Mesenchymal stem cell (in vitro differentiated cells and primary cell): ENCODE measurements at regions not wholly inside any gene's neighbourhood (a gene's known extent, or its start where the extent isn't known, plus 50 kb on each side); places are given as distances from the start of the nearest gene placed in this dataset.
A peak's percentile ranks its signal among the peaks of the same experiment; 100 is the strongest.

Experiments
- DNase-seq: peaks from one replicate; pipeline ENCODE4 v3.0.0-alpha.2; 2013
- H2AFZ ChIP-seq: one replicate; pipeline ENCODE4 v1.6.1; 2013; ENCODE audit warnings: low read depth, mild to moderate bottlenecking, control low read depth, inconsistent platforms, low read length, moderate library complexity
- H2AK5ac ChIP-seq: 2 replicates; pipeline ENCODE4 v1.6.1; 2013; ENCODE audit warnings: low read length, moderate library complexity, mild to moderate bottlenecking, inconsistent platforms; ENCODE audit not compliant: severe bottlenecking
- H2BK120ac ChIP-seq: one replicate; pipeline ENCODE4 v1.6.1; 2013; ENCODE audit warnings: low read depth, mild to moderate bottlenecking, inconsistent platforms, low read length, moderate library complexity
- H2BK12ac ChIP-seq, 2 experiments: one replicate each; pipeline ENCODE4 v1.6.1; 2013; ENCODE audit warnings: inconsistent platforms in 2 of 2, low read length in 2 of 2, mild to moderate bottlenecking in 2 of 2, moderate library complexity in 2 of 2, control low read depth in 1 of 2
- H2BK15ac ChIP-seq: one replicate; pipeline ENCODE4 v1.6.1; 2013; ENCODE audit warnings: mild to moderate bottlenecking, low read depth, inconsistent platforms; ENCODE audit not compliant: poor library complexity, severe bottlenecking
- H2BK5ac ChIP-seq: 2 replicates; pipeline ENCODE4 v1.6.1; 2013; ENCODE audit warnings: low read depth, mild to moderate bottlenecking, low read length, control low read depth, inconsistent platforms; ENCODE audit not compliant: poor library complexity, severe bottlenecking
- H3K14ac ChIP-seq, 2 experiments: one replicate each; pipeline ENCODE4 v1.6.1; 2013; ENCODE audit warnings: inconsistent platforms in 2 of 2, low read length in 2 of 2, control low read depth in 1 of 2, mild to moderate bottlenecking in 1 of 2, moderate library complexity in 1 of 2
- H3K18ac ChIP-seq, 2 experiments: one replicate each; pipeline ENCODE4 v1.6.1; 2013; ENCODE audit warnings: inconsistent platforms in 2 of 2, low read length in 2 of 2, control low read depth in 1 of 2, low read depth in 1 of 2, mild to moderate bottlenecking in 1 of 2
- H3K23ac ChIP-seq, 2 experiments: one replicate each; pipeline ENCODE4 v1.6.1; 2013; ENCODE audit warnings: inconsistent platforms in 2 of 2, low read length in 2 of 2, mild to moderate bottlenecking in 2 of 2, moderate library complexity in 2 of 2, control low read depth in 1 of 2
- H3K27ac ChIP-seq: 2 replicates; pipeline ENCODE4 v1.5.1; 2013; ENCODE audit warnings: mild to moderate bottlenecking, moderate library complexity, low read length, control low read depth, inconsistent platforms; ENCODE audit not compliant: poor library complexity, severe bottlenecking
- H3K27me3 ChIP-seq, 2 experiments: 2 replicates each; pipeline versions ENCODE4 v1.6.1 to v1.7.0; 2013; ENCODE audit warnings: low read length in 2 of 2, mild to moderate bottlenecking in 2 of 2, moderate library complexity in 2 of 2, control low read depth in 1 of 2, inconsistent platforms in 1 of 2; ENCODE audit not compliant: control insufficient read depth in 1 of 2, insufficient read depth in 1 of 2
- H3K36me3 ChIP-seq, 2 experiments: 2 replicates each; pipeline versions ENCODE4 v1.6.1 to v1.7.0; 2013; ENCODE audit warnings: low read length in 2 of 2, control low read depth in 1 of 2, inconsistent platforms in 1 of 2, low read depth in 1 of 2, mild to moderate bottlenecking in 1 of 2; ENCODE audit not compliant: insufficient read depth in 2 of 2, control insufficient read depth in 1 of 2
- H3K4ac ChIP-seq, 2 experiments: one replicate each; pipeline ENCODE4 v1.6.1; 2013; ENCODE audit warnings: inconsistent platforms in 2 of 2, low read length in 2 of 2, mild to moderate bottlenecking in 2 of 2, moderate library complexity in 2 of 2, control low read depth in 1 of 2, low read depth in 1 of 2
- H3K4me1 ChIP-seq: 2 replicates; pipeline ENCODE4 v1.6.1; 2013; ENCODE audit warnings: low read depth, low read length, control low read depth; ENCODE audit not compliant: control insufficient read depth, insufficient read depth
- H3K4me2 ChIP-seq: 2 replicates; pipeline ENCODE4 v1.6.1; 2013; ENCODE audit warnings: low read length, mild to moderate bottlenecking, inconsistent platforms; ENCODE audit not compliant: poor library complexity, severe bottlenecking
- H3K4me3 ChIP-seq, 2 experiments: 2 replicates each; pipeline versions ENCODE4 v1.5.1 to v1.7.0; 2013; ENCODE audit warnings: low read length in 2 of 2, mild to moderate bottlenecking in 2 of 2, control low read depth in 1 of 2, low read depth in 1 of 2; ENCODE audit not compliant: insufficient read depth in 1 of 2
- H3K79me1 ChIP-seq: replicated peaks from 2 replicates; pipeline ENCODE4 v1.6.1; 2013; ENCODE audit warnings: mild to moderate bottlenecking, control low read depth, low read length, inconsistent platforms; ENCODE audit not compliant: poor library complexity, severe bottlenecking
- H3K9ac ChIP-seq: 2 replicates; pipeline ENCODE4 v1.7.0; 2013; ENCODE audit warnings: mild to moderate bottlenecking, low read length, moderate library complexity
- H3K9me3 ChIP-seq: 2 replicates; pipeline ENCODE4 v1.7.0; 2013; ENCODE audit warnings: mild to moderate bottlenecking, low read length; ENCODE audit not compliant: control insufficient read depth
- H4K8ac ChIP-seq: one replicate; pipeline ENCODE4 v1.6.1; 2013; ENCODE audit warnings: inconsistent platforms, mild to moderate bottlenecking, low read length, moderate library complexity
- H4K91ac ChIP-seq: one replicate; pipeline ENCODE4 v1.6.1; 2013; ENCODE audit warnings: mild to moderate bottlenecking, low read length, inconsistent platforms
- WGBS: methylation state at CpG from one replicate; pipeline ENCODE4 v1.1.7; 2013; ENCODE audit warnings: mixed read lengths; 5-methylcytosine and 5-hydroxymethylcytosine counted together

DNA sequence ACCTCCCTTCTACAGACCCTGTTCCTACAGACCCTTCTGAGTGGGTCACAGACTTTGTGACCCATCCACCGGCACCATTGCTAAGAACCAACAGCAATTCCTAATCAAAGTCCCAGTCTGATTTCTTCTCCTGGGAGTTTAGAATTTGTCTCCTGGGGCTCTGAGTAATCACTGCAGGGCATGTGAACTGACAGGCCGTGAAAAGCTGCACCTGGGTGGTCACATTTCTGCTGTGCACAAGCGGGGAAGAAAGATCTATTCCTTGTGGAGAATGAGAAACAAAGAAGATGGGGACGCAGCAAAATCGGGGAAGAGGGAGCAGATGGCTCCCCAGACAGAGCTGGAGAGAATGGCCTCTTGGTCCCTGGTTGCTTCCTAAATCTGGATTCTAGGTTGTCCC, 151.0 kb downstream of the ARL4C start:
- Histone ChIP-seq H3K4me1 (peaks cover 9% of the 10 kb centered on the region), H4K8ac (no peak overlapping the region)
- WGBS, result 86% methylated on average over 5 of the region's 5 CpGs

DNA sequence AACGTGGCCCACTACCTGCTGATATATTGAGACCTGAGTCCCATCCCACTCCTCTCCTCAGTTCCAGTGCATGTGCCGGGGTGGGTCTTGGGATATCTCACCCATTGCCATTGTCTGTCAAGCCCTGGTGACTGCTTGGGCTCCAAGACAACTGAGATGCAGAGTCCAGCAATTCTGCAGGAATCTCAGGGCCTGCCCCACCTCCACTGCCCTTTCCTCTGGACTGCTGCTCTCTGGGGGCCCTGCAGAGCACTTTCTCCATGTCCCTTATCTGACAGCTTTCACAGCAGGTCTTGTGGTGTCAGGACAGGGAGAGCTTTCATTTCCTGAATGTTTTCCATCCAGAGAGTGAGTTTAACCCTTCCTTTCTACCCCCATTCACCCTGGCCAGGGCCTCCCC, 152.9 kb downstream of the ARL4C start:
- Histone ChIP-seq H3K36me3 (no peaks in the 10 kb centered on the region), H2BK5ac (peak overlapping the region; percentile 4), H2BK120ac (no peak overlapping the region), H3K79me1 (no peaks in the 10 kb centered on the region), H3K4me1 (peaks cover 9% of the 10 kb centered on the region), H3K23ac (no peak overlapping the region), H3K4me3 (no peak overlapping the region), H3K14ac (no peak overlapping the region), H2BK12ac (no peak overlapping the region), H4K91ac (peak overlapping the region; percentile 67), H2BK15ac (no peak overlapping the region), H3K9me3 (no peaks in the 10 kb centered on the region), H3K18ac (peak overlapping the region in 1 of 2 experiments; percentile 34), H2AFZ (no peak overlapping the region), H4K8ac (no peak overlapping the region), H3K27me3 (no peaks in the 10 kb centered on the region), H3K4ac (peak overlapping the region in 1 of 2 experiments; percentile 24), H2AK5ac (peak overlapping the region; percentile 24), H3K27ac (no peak overlapping the region), H3K4me2 (no peak overlapping the region), H3K9ac (no peak overlapping the region)
- WGBS, result 42% methylated on average over 2 of the region's 2 CpGs
- DNase-seq, result no peak

More for the DNA sequence above, 151.0 kb downstream of the ARL4C start:
- Histone ChIP-seq H3K14ac (no peak overlapping the region), H4K91ac (no peak overlapping the region), H3K18ac (no peak overlapping the region), H3K27me3 (no peaks in the 10 kb centered on the region), H2AFZ (no peak overlapping the region), H3K4me3 (no peak overlapping the region), H3K27ac (no peak overlapping the region), H2BK5ac (no peak overlapping the region), H2BK120ac (no peak overlapping the region), H3K23ac (no peak overlapping the region), H2AK5ac (no peak overlapping the region), H3K36me3 (no peaks in the 10 kb centered on the region), H3K4ac (no peak overlapping the region), H2BK12ac (no peak overlapping the region), H3K9ac (no peak overlapping the region), H2BK15ac (peak overlapping the region; percentile 48), H3K4me2 (no peak overlapping the region), H3K9me3 (no peaks in the 10 kb centered on the region), H3K79me1 (no peaks in the 10 kb centered on the region)
- no peak for DNase-seq

DNA sequence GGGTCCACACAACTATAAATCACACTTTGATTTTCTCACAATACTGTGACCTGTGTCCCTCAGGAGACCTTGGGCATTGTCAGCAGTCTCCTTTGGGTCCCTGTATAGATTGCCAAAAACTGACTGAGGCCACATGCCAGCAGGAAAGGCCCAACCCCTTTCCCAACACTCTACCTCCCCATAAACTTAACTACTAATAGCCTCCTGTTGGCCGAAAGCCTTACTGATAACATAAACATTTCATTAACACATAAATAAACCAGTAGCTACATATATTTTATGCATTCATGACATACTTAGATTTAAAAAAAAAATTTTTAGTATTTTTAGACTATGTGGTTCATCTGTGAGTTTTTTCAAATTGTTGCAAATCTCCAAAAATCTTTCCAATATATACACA, 153.5 kb downstream of the ARL4C start:
- H2AFZ ChIP-seq, result no peak overlapping the region
- H3K4me1 ChIP-seq, result peaks cover 9% of the 10 kb centered on the region
- no peak overlapping the region for H3K14ac ChIP-seq
- no peaks in the 10 kb centered on the region for H3K9me3 ChIP-seq
- no peaks in the 10 kb centered on the region for H3K36me3 ChIP-seq
- H2BK5ac ChIP-seq, result no peak overlapping the region
- no peak overlapping the region for H3K18ac ChIP-seq
- no peak overlapping the region for H2AK5ac ChIP-seq
- no peaks in the 10 kb centered on the region for H3K27me3 ChIP-seq
- H2BK15ac ChIP-seq, result no peak overlapping the region
- H2BK120ac ChIP-seq, result no peak overlapping the region
- no peak overlapping the region for H3K4me2 ChIP-seq
- no peak overlapping the region for H3K27ac ChIP-seq
- H3K79me1 ChIP-seq, result no peaks in the 10 kb centered on the region
- no peak for DNase-seq
- H4K91ac ChIP-seq, result no peak overlapping the region
- H2BK12ac ChIP-seq, result no peak overlapping the region
- no peak overlapping the region for H3K9ac ChIP-seq
- no peak overlapping the region for H4K8ac ChIP-seq
- no peak overlapping the region for H3K23ac ChIP-seq
- no peak overlapping the region for H3K4ac ChIP-seq
- no peak overlapping the region for H3K4me3 ChIP-seq
- WGBS, result 80% methylated on average over 1 of the region's 1 CpG

DNA sequence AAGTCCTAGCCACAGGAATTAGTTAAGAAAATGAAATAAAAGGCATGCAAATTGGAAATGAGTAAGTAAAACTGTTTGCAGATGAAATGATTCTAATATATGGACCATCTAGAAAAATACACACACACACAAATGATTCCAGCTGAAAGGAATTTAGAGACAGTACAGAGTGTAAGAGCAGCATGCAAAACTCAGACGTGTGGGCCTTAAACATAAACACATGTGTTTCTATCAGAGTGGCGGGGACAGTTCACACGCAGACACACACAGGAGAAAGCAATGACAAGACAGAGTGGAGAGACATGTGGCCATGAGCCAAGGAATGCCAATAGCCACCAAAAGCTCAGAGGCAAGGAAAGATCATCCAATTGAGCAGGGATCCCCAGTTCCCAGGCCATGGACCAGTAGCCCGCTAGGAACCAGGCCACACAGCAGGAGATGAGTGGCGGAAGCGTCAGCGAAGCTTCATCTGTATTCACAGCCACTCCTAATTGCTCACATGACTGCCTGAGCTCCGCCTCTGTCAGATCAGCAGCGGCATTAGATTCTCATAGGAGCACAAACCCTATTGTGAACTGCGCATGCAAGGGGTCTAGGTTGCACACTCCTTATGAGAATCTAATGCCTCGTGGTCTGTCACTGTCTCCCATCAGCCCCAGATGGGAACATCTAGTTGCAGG, 155.4 kb downstream of the ARL4C start:
- H2BK12ac ChIP-seq, result peak overlapping the region in 1 of 2 experiments; percentile 49
- H3K79me1 ChIP-seq, result no peaks in the 10 kb centered on the region
- no peak overlapping the region for H4K8ac ChIP-seq
- 89% methylated on average over 11 of the region's 11 CpGs for WGBS
- no peak overlapping the region for H4K91ac ChIP-seq
- H2AK5ac ChIP-seq, result no peak overlapping the region
- no peak overlapping the region for H3K23ac ChIP-seq
- no peak overlapping the region for H3K4ac ChIP-seq
- no peak for DNase-seq
- no peaks in the 10 kb centered on the region for H3K9me3 ChIP-seq
- no peak overlapping the region for H3K14ac ChIP-seq
- no peak overlapping the region for H2BK120ac ChIP-seq
- H3K18ac ChIP-seq, result no peak overlapping the region
- no peaks in the 10 kb centered on the region for H3K27me3 ChIP-seq
- H3K27ac ChIP-seq, result no peak overlapping the region
- no peak overlapping the region for H3K4me2 ChIP-seq
- H3K36me3 ChIP-seq, result no peaks in the 10 kb centered on the region
- no peak overlapping the region for H2BK15ac ChIP-seq
- H3K4me3 ChIP-seq, result no peak overlapping the region
- H2AFZ ChIP-seq, result no peak overlapping the region
- H2BK5ac ChIP-seq, result no peak overlapping the region
- H3K4me1 ChIP-seq, result peaks cover 7% of the 10 kb centered on the region
- no peak overlapping the region for H3K9ac ChIP-seq
